ENCODE measurements at regions not wholly inside any gene's neighbourhood (a gene's known extent, or its start where the extent isn't known, plus 50 kb on each side); places are given as distances from the start of the nearest gene placed in this dataset.

DNA sequence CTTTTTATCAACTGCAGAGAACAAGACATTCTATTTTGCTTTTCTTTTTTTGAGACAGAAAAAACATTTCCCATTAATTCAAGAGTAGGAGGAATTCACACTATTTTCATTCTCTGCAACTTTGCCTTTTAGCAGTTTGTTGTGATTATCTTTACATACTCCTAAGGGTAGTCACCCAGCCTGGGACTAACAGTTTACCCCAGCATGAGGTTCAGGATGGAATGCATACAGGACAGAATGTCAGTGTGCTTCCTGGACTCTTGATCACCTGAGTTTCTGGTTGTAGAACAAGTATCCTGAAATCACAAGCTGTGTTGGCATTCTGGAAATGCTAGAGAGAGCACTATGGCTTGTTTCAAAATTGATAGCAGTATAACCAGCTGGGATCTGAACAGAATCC, 368.1 kb downstream of the KIF4B start:
- no peak overlapping the region for H3K4me3 ChIP-seq (ENCODE audit: low read depth, low read length)
- DNase-seq, result no peak
- H3K27me3 ChIP-seq (ENCODE audit: insufficient read depth, low read depth, severe bottlenecking), result no peaks in the 10 kb centered on the region
- TF ChIP-seq, protein P1, sequence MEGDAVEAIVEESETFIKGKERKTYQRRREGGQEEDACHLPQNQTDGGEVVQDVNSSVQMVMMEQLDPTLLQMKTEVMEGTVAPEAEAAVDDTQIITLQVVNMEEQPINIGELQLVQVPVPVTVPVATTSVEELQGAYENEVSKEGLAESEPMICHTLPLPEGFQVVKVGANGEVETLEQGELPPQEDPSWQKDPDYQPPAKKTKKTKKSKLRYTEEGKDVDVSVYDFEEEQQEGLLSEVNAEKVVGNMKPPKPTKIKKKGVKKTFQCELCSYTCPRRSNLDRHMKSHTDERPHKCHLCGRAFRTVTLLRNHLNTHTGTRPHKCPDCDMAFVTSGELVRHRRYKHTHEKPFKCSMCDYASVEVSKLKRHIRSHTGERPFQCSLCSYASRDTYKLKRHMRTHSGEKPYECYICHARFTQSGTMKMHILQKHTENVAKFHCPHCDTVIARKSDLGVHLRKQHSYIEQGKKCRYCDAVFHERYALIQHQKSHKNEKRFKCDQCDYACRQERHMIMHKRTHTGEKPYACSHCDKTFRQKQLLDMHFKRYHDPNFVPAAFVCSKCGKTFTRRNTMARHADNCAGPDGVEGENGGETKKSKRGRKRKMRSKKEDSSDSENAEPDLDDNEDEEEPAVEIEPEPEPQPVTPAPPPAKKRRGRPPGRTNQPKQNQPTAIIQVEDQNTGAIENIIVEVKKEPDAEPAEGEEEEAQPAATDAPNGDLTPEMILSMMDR (IDR thresholded peaks at IDR 0.05; ENCODE audit: low read depth, low read length), result no peak
- H3K36me3 ChIP-seq, result no peaks in the 10 kb centered on the region
- no peak overlapping the region for H3K27ac ChIP-seq
- H3K9me3 ChIP-seq (ENCODE audit: severe bottlenecking), result peaks cover 6% of the 10 kb centered on the region

DNA sequence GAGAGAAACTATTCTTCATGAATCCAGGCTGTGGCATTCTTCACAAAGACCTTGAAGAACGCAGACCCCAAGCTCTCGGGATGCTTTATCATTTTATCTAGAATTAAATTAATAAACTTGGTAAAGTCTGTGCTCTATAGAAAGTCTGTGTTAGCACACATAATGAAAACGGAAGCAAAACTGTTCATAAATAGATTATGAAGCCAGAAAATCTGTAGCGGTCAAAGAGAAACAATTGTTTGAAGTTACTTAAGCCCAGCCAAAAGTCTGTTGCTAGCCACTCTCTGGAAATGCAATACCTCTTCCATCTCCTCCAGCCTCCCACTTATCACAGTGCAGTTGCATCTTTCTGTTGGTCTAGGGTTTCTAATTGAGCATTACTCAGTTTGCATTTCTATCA, 375.9 kb downstream of the KIF4B start:
- no peak overlapping the region for H3K27ac ChIP-seq
- no peak for DNase-seq

DNA sequence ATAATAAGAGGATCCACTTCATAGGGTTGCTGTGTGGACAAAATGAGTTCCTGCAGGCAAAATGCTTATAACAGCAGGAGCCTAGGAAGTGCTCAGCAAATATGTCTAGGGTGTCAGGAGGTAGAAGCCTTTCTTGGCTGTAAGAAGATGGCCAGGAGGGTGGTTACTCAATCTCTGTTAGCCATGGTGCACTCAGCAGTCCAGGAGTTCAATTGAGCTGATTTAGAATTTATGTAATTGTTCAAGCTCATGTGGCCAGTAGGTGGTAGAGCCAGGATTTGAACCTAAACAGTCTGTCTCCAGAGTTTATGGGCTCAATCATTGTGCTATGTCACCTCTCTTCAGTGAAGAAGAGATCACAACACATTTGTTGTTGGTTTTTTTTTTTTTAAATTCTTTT, 381.2 kb downstream of the KIF4B start:
- TF ChIP-seq, protein P1 (IDR thresholded peaks at IDR 0.05; ENCODE audit: low read depth, low read length), result no peak
- Histone ChIP-seq H3K9me3 (ENCODE audit: severe bottlenecking) (no peaks in the 10 kb centered on the region), H3K36me3 (no peaks in the 10 kb centered on the region), H3K27ac (no peak overlapping the region), H3K4me3 (ENCODE audit: low read depth, low read length) (no peak overlapping the region), H3K27me3 (ENCODE audit: insufficient read depth, low read depth, severe bottlenecking) (no peaks in the 10 kb centered on the region)
- no peak for DNase-seq

More for the DNA sequence above, 375.9 kb downstream of the KIF4B start:
- Histone ChIP-seq H3K4me3 (ENCODE audit: low read depth, low read length) (no peak overlapping the region), H3K36me3 (no peaks in the 10 kb centered on the region), H3K27me3 (ENCODE audit: insufficient read depth, low read depth, severe bottlenecking) (no peaks in the 10 kb centered on the region), H3K9me3 (ENCODE audit: severe bottlenecking) (peaks cover 3% of the 10 kb centered on the region)
- TF ChIP-seq, protein P1 (IDR thresholded peaks at IDR 0.05; ENCODE audit: low read depth, low read length), result no peak

DNA sequence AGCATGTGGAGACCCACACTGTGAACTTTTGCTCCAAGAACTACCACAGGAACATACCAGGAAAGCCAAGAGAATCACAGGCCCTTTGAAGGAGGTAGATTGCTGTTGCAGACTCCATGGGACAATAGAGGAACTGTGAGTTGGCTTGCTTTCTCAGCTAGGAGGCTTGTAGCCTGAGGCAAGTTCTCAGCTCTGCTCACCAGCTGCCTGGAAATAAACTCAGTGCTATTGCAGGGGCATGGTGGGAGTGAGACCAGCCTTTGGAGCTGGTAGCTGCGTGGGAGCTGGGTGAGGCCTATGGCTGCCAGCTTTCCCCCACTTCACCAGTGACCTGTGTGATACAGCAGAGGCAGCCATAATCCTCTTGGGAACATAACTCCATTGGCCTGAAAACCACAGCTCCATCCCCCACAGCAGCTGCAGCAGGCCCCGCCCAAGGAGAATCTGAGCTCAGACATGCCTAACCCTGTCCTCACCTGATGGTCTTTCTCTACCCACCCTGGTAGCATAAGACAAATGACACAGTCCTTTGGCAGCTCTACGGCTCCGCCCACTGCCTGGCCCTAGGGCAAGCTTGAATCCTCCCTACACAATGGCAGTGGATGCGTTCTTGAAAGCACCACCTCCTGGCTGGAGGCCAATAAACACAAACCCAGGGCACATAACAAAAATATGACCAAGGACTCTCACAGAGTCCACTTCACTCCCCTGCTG, 389.5 kb downstream of the KIF4B start:
- Histone ChIP-seq H3K27ac (no peak overlapping the region), H3K27me3 (ENCODE audit: insufficient read depth, low read depth, severe bottlenecking) (no peaks in the 10 kb centered on the region), H3K9me3 (ENCODE audit: severe bottlenecking) (peaks cover 12% of the 10 kb centered on the region), H3K36me3 (no peaks in the 10 kb centered on the region), H3K4me3 (ENCODE audit: low read depth, low read length) (no peak overlapping the region)
- TF ChIP-seq, protein P1 (IDR thresholded peaks at IDR 0.05; ENCODE audit: low read depth, low read length), result no peak
- DNase-seq, result peak; percentile 38

DNA sequence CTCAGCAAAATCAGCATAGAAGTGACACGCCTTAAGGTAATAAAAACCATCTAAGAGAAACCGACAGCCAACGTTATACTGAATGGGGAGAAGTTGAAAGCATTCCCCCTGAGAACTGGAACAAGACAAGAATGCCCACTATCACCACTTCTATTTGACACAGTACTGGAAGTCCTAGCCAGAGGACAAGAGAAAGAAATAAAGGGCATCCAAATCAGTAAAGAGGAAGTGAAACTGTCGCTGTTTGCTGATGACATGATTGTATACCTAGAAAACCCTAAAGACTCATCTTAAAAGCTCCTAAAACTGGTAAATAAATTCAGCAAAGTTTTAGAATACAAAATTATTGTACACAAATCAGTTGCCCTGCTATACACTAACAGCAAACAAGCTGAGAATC, 393.3 kb downstream of the KIF4B start:
- no peak overlapping the region for H3K27ac ChIP-seq
- no peaks in the 10 kb centered on the region for H3K27me3 ChIP-seq (ENCODE audit: insufficient read depth, low read depth, severe bottlenecking)
- H3K9me3 ChIP-seq (ENCODE audit: severe bottlenecking), result peaks cover 12% of the 10 kb centered on the region
- no peak for DNase-seq
- H3K36me3 ChIP-seq, result no peaks in the 10 kb centered on the region
- no peak overlapping the region for H3K4me3 ChIP-seq (ENCODE audit: low read depth, low read length)
- TF ChIP-seq, protein P1 (IDR thresholded peaks at IDR 0.05; ENCODE audit: low read depth, low read length), result no peak

DNA sequence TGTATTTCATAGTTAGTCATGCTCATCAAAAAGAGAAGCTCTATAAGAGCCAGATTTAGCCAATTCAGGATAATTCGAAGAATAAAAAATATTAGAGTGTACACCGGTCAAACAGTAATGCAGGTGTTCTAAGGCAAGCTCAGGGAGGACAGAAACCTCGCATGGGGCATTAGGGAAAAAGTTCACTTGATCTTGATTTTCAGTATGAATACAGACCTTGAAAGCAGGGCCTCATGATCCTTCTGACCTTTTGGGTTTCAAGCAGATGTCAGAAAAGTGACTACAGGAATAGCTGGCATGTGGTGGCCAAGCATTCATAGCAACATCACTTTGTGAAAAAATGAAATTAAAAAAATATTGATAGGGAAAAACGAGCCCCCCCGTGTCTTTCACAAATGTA, 394.9 kb downstream of the KIF4B start:
- DNase-seq, result no peak
- H3K4me3 ChIP-seq (ENCODE audit: low read depth, low read length), result no peak overlapping the region
- TF ChIP-seq, protein P1 (IDR thresholded peaks at IDR 0.05; ENCODE audit: low read depth, low read length), result no peak
- H3K27me3 ChIP-seq (ENCODE audit: insufficient read depth, low read depth, severe bottlenecking), result no peaks in the 10 kb centered on the region
- H3K9me3 ChIP-seq (ENCODE audit: severe bottlenecking), result peaks cover 9% of the 10 kb centered on the region
- no peaks in the 10 kb centered on the region for H3K36me3 ChIP-seq
- no peak overlapping the region for H3K27ac ChIP-seq

Data from WERI-Rb-1 (cell line).